DOHH2 (cell line): ENCODE measurements at regions not wholly inside any gene's neighbourhood (a gene's known extent, or its start where the extent isn't known, plus 50 kb on each side); places are given as distances from the start of the nearest gene placed in this dataset.

Experiments
- H3F3A ChIP-seq: fragments of 200-600 bp; sonication (generic), shearing (Covaris generic); 2 replicates; pipeline ENCODE4 v1.6.0; 2016; ENCODE audit warnings: antibody characterized with exemption, mild to moderate bottlenecking; ENCODE audit not compliant: control insufficient read depth, insufficient read depth
- H3K27ac ChIP-seq: fragments of 200-600 bp; sonication (generic); 2 replicates; pipeline ENCODE4 v1.5.1; 2014; ENCODE audit warnings: low read depth, mild to moderate bottlenecking, low read length, moderate library complexity
- H3K27me3 ChIP-seq: fragments of 200-600 bp; sonication (generic); 2 replicates; pipeline ENCODE4 v1.6.1; 2014; ENCODE audit warnings: mild to moderate bottlenecking, low read length, mixed read lengths; ENCODE audit not compliant: control insufficient read depth
- H3K36me3 ChIP-seq: fragments of 200-600 bp; sonication (generic); 2 replicates; pipeline ENCODE4 v1.6.1; 2014; ENCODE audit warnings: mild to moderate bottlenecking, low read length, moderate library complexity, mixed read lengths; ENCODE audit not compliant: control insufficient read depth
- H3K4me1 ChIP-seq: fragments of 200-600 bp; sonication (generic); 2 replicates; pipeline ENCODE4 v1.6.1; 2014; ENCODE audit warnings: mild to moderate bottlenecking, low read length, mixed read lengths; ENCODE audit not compliant: control insufficient read depth
- H3K4me2 ChIP-seq: fragments of 200-600 bp; sonication (generic); 2 replicates; pipeline ENCODE4 v1.6.0; 2014; ENCODE audit warnings: mild to moderate bottlenecking, low read length, moderate library complexity
- H3K4me3 ChIP-seq: fragments of 200-600 bp; sonication (generic); 2 replicates; pipeline ENCODE4 v1.5.1; 2014; ENCODE audit warnings: mild to moderate bottlenecking, low read length, mixed read lengths
- H3K79me2 ChIP-seq: fragments of 200-600 bp; sonication (generic); 2 replicates; pipeline ENCODE4 v1.6.1; 2014; ENCODE audit warnings: mild to moderate bottlenecking, low read length, mixed read lengths; ENCODE audit not compliant: control insufficient read depth
- H3K9me2 ChIP-seq: fragments of 200-600 bp; sonication (generic); replicated peaks from 2 replicates; pipeline ENCODE4 v1.6.1; 2014; ENCODE audit warnings: mild to moderate bottlenecking, low read length, mixed read lengths; ENCODE audit not compliant: control insufficient read depth
- H3K9me3 ChIP-seq: fragments of 200-600 bp; sonication (generic); 2 replicates; pipeline ENCODE4 v1.6.1; 2014; ENCODE audit warnings: antibody characterized with exemption, low read length, mixed read lengths; ENCODE audit not compliant: control insufficient read depth, insufficient read depth
- H4K20me1 ChIP-seq: fragments of 200-600 bp; sonication (generic); 2 replicates; pipeline ENCODE4 v1.6.0; 2014; ENCODE audit warnings: low read depth, mild to moderate bottlenecking, antibody characterized with exemption, low read length, moderate library complexity; ENCODE audit not compliant: control insufficient read depth, insufficient read depth
- CTCF ChIP-seq: fragments of 200-600 bp; sonication (generic); IDR thresholded peaks from one replicate; pipeline ENCODE4 v1.5.1; 2014; ENCODE audit warnings: antibody characterized with exemption, mild to moderate bottlenecking, low read depth, low read length; ENCODE audit not compliant: poor library complexity, severe bottlenecking
- EZH2phosphoT487 ChIP-seq: fragments of 200-600 bp; sonication (generic); IDR thresholded peaks from 2 replicates; pipeline ENCODE4 v1.6.1; 2017; ENCODE audit warnings: borderline replicate concordance, mild to moderate bottlenecking, antibody characterized with exemption, low read length, moderate library complexity, mixed read lengths

DNA sequence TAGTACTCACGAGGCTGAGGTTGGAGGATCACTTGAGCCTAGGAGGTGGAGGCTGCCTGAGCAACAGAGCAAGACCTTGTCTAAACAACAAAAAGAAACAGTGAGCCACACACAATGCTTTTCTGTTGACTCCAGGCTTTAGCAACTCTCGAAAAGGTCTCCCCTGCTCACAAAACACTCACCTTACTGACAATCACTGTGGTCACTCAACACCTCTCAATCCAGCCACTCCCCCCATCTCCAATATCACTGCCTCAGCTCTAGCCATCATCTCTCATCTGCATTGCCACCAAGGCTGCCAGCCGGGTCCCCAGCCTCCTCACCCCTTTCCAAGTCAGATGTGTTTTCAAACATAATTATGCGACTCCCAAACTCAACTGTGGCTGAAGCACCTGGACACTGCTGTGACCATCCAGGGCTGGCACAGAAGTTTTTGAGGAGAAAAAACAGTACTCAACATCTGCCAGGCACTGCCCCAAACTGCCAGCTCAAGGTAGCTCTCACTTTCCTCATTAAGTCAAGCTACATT lies 218.0 kb upstream of the ARID1B start:
- H3K4me2 ChIP-seq, result no peak overlapping the region
- no peak overlapping the region for H3K27ac ChIP-seq
- 0 out of 2 replicates have a peak, but pooled peaks cover 4% of the 10 kb centered on the region for H3K9me3 ChIP-seq
- peaks cover 9% of the 10 kb centered on the region for H3K4me1 ChIP-seq
- no peaks in the 10 kb centered on the region for H4K20me1 ChIP-seq
- H3K36me3 ChIP-seq, result no peaks in the 10 kb centered on the region
- H3K4me3 ChIP-seq, result no peak overlapping the region
- no peaks in the 10 kb centered on the region for H3K27me3 ChIP-seq
- no peaks in the 10 kb centered on the region for H3K9me2 ChIP-seq
- H3K79me2 ChIP-seq, result no peaks in the 10 kb centered on the region
- H3F3A ChIP-seq, result no peaks in the 10 kb centered on the region
- no peak for TF ChIP-seq EZH2phosphoT487
- TF ChIP-seq CTCF, result no peak

DNA sequence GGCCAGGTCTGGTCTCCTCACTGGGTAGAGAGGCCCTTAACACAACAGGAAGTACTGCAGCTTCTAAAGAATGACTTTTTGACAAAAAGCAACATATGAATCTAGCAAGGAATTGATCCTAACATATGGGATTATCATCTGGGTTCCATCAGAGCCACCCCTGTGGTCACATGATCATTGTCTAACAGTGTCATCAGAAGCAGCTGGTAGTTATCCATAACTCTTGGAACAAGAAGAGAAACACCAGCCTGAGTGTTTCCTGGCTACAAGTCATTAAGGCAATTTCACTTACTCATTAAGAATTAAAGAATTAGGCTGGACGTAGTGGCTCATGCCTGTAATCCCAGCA lies 219.3 kb upstream of the ARID1B start:
- H4K20me1 ChIP-seq, result no peaks in the 10 kb centered on the region
- no peaks in the 10 kb centered on the region for H3K4me1 ChIP-seq
- no peaks in the 10 kb centered on the region for H3K36me3 ChIP-seq
- no peak for TF ChIP-seq CTCF
- TF ChIP-seq EZH2phosphoT487, result no peak
- no peaks in the 10 kb centered on the region for H3K27me3 ChIP-seq
- no peaks in the 10 kb centered on the region for H3K79me2 ChIP-seq
- 0 out of 2 replicates have a peak, but pooled peaks cover 4% of the 10 kb centered on the region for H3K9me3 ChIP-seq
- no peak overlapping the region for H3K4me3 ChIP-seq
- H3K9me2 ChIP-seq, result no peaks in the 10 kb centered on the region
- no peak overlapping the region for H3K4me2 ChIP-seq
- H3K27ac ChIP-seq, result no peak overlapping the region
- H3F3A ChIP-seq, result no peaks in the 10 kb centered on the region

- TF ChIP-seq EZH2phosphoT487 (no peak), CTCF (no peak)
- H3K9me2 ChIP-seq, result no peaks in the 10 kb centered on the region
- no peak overlapping the region for H3K4me2 ChIP-seq
- no peaks in the 10 kb centered on the region for H3K27me3 ChIP-seq
- no peaks in the 10 kb centered on the region for H4K20me1 ChIP-seq
- H3F3A ChIP-seq, result no peaks in the 10 kb centered on the region
- no peaks in the 10 kb centered on the region for H3K4me1 ChIP-seq
- no peaks in the 10 kb centered on the region for H3K79me2 ChIP-seq
- H3K27ac ChIP-seq, result no peak overlapping the region
- 0 out of 2 replicates have a peak, but pooled peaks cover 4% of the 10 kb centered on the region for H3K9me3 ChIP-seq
- no peak overlapping the region for H3K4me3 ChIP-seq
- H3K36me3 ChIP-seq, result no peaks in the 10 kb centered on the region
Measured at GRCh38 chr6:156557251-156557910, 219.8 kb upstream of the ARID1B start.
